CD4-positive, alpha-beta memory T cell (primary cell): ENCODE measurements at regions not wholly inside any gene's neighbourhood (a gene's known extent, or its start where the extent isn't known, plus 50 kb on each side); places are given as distances from the start of the nearest gene placed in this dataset.
A peak's percentile ranks its signal among the peaks of the same experiment; 100 is the strongest.
"Not testable (repeated sequence)": the region's sequence is repeated elsewhere in the genome, so short reads cannot be mapped to it uniquely, and the experiment has no call there.

Experiments used
- CTCF ChIA-PET: fragments of 350-600 bp; sonication (Branson Sonifier 250); formaldehyde crosslinking; loops from one replicate; lab custom pipeline; 2021; ENCODE audit warnings: inconsistent platforms; ENCODE audit not compliant: partially characterized antibody; lab: Charles Lee
- POLR2A ChIA-PET: fragments of 350-600 bp; sonication (Branson Sonifier 250); formaldehyde crosslinking; loops from one replicate; lab custom pipeline; 2021; ENCODE audit not compliant: partially characterized antibody; lab: Charles Lee
- DNase-seq, 5 donors: peaks; one replicate each; pipeline versions ENCODE4 v3.0.0 to v3.0.0-alpha.2; 2020 to 2022; ENCODE audit warnings: mixed read lengths in 1 of 5
- H3K27ac ChIP-seq: one replicate; pipeline ENCODE4 v1.7.0; 2013; ENCODE audit warnings: low read depth, low read length
- H3K27me3 ChIP-seq: 2 replicates; pipeline ENCODE4 v1.7.0; 2013; ENCODE audit warnings: mild to moderate bottlenecking, low read length, moderate library complexity; ENCODE audit not compliant: insufficient read depth
- H3K36me3 ChIP-seq: 2 replicates; pipeline ENCODE4 v1.7.0; 2013; ENCODE audit warnings: mild to moderate bottlenecking, low read length, moderate library complexity; ENCODE audit not compliant: insufficient read depth
- H3K4me1 ChIP-seq: 2 replicates; pipeline ENCODE4 v1.7.0; 2013; ENCODE audit warnings: mild to moderate bottlenecking, low read length, moderate library complexity; ENCODE audit not compliant: insufficient read depth
- H3K4me3 ChIP-seq, 2 donors: one replicate each; pipeline ENCODE4 v1.7.0; 2013; ENCODE audit warnings: low read length in 2 of 2, mild to moderate bottlenecking in 1 of 2
- H3K9me3 ChIP-seq, 2 donors: one replicate each; pipeline ENCODE4 v1.7.0; 2013; ENCODE audit warnings: low read length in 2 of 2, control low read depth in 1 of 2; ENCODE audit not compliant: control insufficient read depth in 1 of 2
- H3K27ac Mint-ChIP-seq, 7 donors: one replicate each; pipeline ENCODE4 v1.8.0; 2020 to 2021; ENCODE audit warnings: mixed read lengths in 7 of 7, mild to moderate bottlenecking in 6 of 7, inconsistent platforms in 3 of 7, moderate library complexity in 3 of 7
- H3K27me3 Mint-ChIP-seq, 2 donors: one replicate each; pipeline ENCODE4 v1.8.0; 2020 to 2021; ENCODE audit warnings: mixed read lengths in 2 of 2
- H3K36me3 Mint-ChIP-seq, 2 donors: one replicate each; pipeline ENCODE4 v1.8.0; 2020 to 2021; ENCODE audit warnings: mixed read lengths in 2 of 2, inconsistent platforms in 1 of 2, mild to moderate bottlenecking in 1 of 2
- H3K4me1 Mint-ChIP-seq, 4 donors: one replicate each; pipeline ENCODE4 v1.8.0; 2020 to 2021; ENCODE audit warnings: mixed read lengths in 4 of 4, mild to moderate bottlenecking in 1 of 4
- H3K4me3 Mint-ChIP-seq, 8 donors: one replicate each; pipeline ENCODE4 v1.8.0; 2020 to 2021; ENCODE audit warnings: mixed read lengths in 8 of 8, mild to moderate bottlenecking in 7 of 8, moderate library complexity in 6 of 8, inconsistent platforms in 3 of 8
- H3K9me3 Mint-ChIP-seq, 8 donors: one replicate each; pipeline ENCODE4 v1.8.0; 2020 to 2021; ENCODE audit warnings: mixed read lengths in 8 of 8, mild to moderate bottlenecking in 5 of 8, inconsistent platforms in 3 of 8, moderate library complexity in 1 of 8
- intact Hi-C: fragments of 100-400 bp; cut with micrococcal nuclease; formaldehyde crosslinking; loops from one replicate; pipeline ENCODE4 v1.15.1; 2023

DNA sequence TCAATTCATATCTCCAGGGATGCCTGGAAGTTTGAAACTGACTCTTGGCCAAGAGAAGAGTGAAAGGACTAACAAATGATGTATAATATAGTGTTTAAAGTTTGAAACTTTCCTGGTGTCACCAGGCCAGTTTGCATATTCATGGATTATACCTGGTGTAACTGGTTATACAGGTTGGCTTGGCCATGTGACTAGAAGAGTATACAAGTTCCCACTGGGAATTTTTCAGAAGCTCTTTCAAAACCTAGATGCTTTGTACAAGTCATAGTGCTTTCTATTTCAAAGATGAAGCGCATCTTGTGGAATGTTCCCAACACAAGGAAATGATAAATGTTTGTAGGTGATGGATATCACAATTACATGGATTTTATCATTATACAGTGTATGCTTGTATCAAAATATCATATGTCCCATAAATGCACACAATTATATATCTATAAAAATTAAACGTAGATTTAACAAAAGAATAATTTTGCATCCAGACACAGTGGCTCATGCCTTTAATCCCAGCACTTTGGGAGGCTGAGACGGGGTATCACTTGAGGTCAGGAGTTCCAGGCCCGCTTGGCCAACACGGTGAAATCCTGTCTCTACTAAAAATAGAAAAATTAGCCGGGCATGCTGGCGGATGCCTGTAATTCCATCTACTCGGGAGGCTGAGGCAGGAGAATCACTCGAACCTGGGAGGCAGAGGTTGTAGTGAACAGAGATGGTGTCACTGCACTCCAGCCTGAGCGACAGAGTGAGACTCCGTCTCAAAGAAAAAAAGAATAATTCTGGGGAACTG lies 1420.2 kb downstream of the GRIK2 start:
- intact Hi-C loops: loop anchor here (1.0 kb wide), 1 partner anchor 48 kb away; no protein-coding TSS in a partner anchor
- no peak for DNase-seq
- Histone ChIP-seq H3K27ac (no peak overlapping the region), H3K4me1 (no peaks in the 10 kb centered on the region), H3K9me3 (no peaks in the 10 kb centered on the region), H3K4me3 (no peak overlapping the region), H3K36me3 (no peaks in the 10 kb centered on the region), H3K27me3 (no peaks in the 10 kb centered on the region)
- H3K9me3 Mint-ChIP-seq: peaks cover 0 to 5% (median 0%) of the 10 kb centered on the region in 8 donors
- no peak overlapping the region for H3K4me3 Mint-ChIP-seq
- H3K36me3 Mint-ChIP-seq: no peaks in the 10 kb centered on the region
- H3K27me3 Mint-ChIP-seq: no peaks in the 10 kb centered on the region
- no peaks in the 10 kb centered on the region for H3K4me1 Mint-ChIP-seq
- no peak overlapping the region for H3K27ac Mint-ChIP-seq
- POLR2A ChIA-PET: no interaction called here
- CTCF ChIA-PET: no interaction called here

DNA sequence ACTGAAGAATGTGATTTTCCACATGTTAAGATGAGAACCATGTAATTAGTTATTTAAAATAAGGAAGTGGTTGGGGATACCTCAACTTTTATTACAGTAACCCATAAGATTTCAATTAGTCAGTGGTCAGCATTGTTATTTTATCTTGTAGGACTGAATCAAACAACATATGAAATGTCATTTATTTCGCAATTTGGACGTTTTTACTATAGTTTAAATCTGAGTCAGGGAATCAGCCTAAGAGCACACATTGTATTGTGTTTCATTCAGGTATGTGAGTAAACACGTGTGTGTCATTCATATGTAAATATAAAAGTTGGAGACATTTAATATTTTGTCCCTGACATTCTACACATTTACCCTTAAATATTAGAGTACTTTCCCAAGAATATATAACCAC lies 1418.7 kb downstream of the GRIK2 start:
- intact Hi-C loops: no loop called here
- Mint-ChIP-seq H3K36me3 (no peaks in the 10 kb centered on the region), H3K4me1 (no peaks in the 10 kb centered on the region), H3K27ac (no peak overlapping the region), H3K9me3 (peaks cover 0 to 7% (median 2%) of the 10 kb centered on the region in 8 donors), H3K27me3 (no peaks in the 10 kb centered on the region), H3K4me3 (no peak overlapping the region)
- H3K36me3 ChIP-seq: no peaks in the 10 kb centered on the region
- no peaks in the 10 kb centered on the region for H3K4me1 ChIP-seq
- H3K9me3 ChIP-seq: no peaks in the 10 kb centered on the region
- no peak for DNase-seq
- no peak overlapping the region for H3K4me3 ChIP-seq
- no peak overlapping the region for H3K27ac ChIP-seq
- POLR2A ChIA-PET: no interaction called here
- CTCF ChIA-PET: no interaction called here
- H3K27me3 ChIP-seq: no peaks in the 10 kb centered on the region

DNA sequence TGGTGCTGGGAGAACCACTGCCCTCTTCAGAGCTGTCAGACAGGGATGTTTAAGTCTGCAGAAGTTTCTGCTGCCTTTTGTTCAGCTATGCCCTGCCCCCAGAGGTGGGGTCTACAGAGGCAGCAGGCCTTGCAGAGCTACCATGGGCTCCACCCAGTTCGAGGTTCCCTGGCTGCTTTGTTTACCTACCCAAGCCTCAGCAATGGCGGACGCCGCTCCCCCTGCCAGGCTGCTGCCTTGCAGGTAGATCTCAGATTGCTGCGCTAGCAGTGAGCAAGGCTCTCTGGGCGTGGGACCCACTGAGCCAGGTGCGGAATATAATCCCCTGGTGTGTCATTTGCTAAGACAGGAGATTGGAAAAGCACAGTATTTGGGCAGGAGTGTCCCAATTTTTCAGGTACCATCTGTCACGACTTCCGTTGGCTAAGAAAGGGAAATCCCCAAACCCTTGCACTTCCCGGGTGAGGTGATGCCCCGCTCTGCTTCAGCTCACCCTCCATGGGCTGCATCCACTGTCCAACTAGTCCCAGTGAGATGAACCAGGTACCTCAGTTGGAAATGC lies 1415.5 kb downstream of the GRIK2 start:
- H3K36me3 Mint-ChIP-seq, CTCF ChIA-PET, H3K4me1 ChIP-seq, DNase-seq, H3K4me1 Mint-ChIP-seq, H3K9me3 ChIP-seq, H3K4me3 ChIP-seq, H3K27me3 Mint-ChIP-seq, H3K36me3 ChIP-seq, H3K27me3 ChIP-seq, H3K4me3 Mint-ChIP-seq, H3K27ac ChIP-seq, H3K27ac Mint-ChIP-seq, intact Hi-C loops, POLR2A ChIA-PET: not testable (repeated sequence)
- H3K9me3 Mint-ChIP-seq: peaks cover 0 to 15% (median 4%) of the 10 kb centered on the region in 8 donors

DNA sequence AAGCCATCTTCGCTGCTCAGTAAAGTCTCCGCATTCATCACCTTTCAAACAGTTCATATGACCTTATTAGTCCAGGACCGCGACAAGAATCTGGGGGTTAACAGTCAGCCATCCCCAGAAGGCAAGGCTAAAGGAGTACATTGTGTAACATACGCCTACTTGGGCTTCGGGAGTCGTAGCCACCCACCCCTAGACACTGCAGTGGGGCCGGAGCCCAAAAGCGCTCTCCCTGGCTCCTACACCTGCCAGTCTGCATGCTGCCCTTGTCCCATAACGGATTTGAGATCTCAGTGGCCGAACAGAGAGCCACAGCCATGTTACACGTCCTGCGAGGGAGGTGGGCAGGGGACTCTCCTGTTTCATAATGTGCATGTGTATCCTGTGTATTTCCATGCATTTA lies 1405.5 kb downstream of the GRIK2 start:
- no peaks in the 10 kb centered on the region for H3K36me3 Mint-ChIP-seq
- no peak overlapping the region for H3K4me3 Mint-ChIP-seq

DNA sequence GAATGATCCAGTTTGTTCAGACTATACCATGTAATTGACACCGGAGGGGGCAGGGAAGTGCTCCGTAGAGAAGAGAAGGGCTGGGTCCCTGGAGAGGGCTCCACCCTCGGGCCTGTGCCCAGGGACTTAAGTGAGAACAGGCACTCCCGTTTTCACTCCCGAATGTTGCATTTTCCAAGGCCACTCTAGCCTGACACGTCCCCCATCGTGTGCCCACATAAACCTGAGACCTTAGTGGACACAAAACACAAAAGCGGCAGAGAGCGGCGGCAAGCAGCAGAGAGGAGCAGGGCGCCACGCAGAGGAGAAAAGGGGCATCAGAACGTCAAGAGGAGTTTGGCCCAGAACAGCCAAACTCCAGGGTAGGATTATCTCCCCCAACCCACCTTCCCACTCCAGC lies 1405.1 kb downstream of the GRIK2 start:
- Histone ChIP-seq H3K27ac (no peak overlapping the region), H3K36me3 (no peaks in the 10 kb centered on the region), H3K27me3 (no peaks in the 10 kb centered on the region), H3K4me1 (no peaks in the 10 kb centered on the region), H3K9me3 (no peaks in the 10 kb centered on the region), H3K4me3 (no peak overlapping the region)
- Mint-ChIP-seq H3K4me3 (no peak overlapping the region), H3K36me3 (no peaks in the 10 kb centered on the region), H3K27me3 (no peaks in the 10 kb centered on the region), H3K9me3 (peaks cover 0 to 7% (median under 1%) of the 10 kb centered on the region in 8 donors), H3K27ac (no peak overlapping the region), H3K4me1 (no peaks in the 10 kb centered on the region)
- DNase-seq: no peak
- ChIA-PET POLR2A (no interaction called here), CTCF (no interaction called here)
- intact Hi-C loops: no loop called here

More for the DNA sequence above, 1405.5 kb downstream of the GRIK2 start:
- Histone ChIP-seq H3K27ac (no peak overlapping the region), H3K36me3 (no peaks in the 10 kb centered on the region), H3K4me3 (no peak overlapping the region), H3K27me3 (no peaks in the 10 kb centered on the region), H3K9me3 (no peaks in the 10 kb centered on the region), H3K4me1 (no peaks in the 10 kb centered on the region)
- POLR2A ChIA-PET: no interaction called here
- peaks cover 0 to 7% (median 1%) of the 10 kb centered on the region in 8 donors for H3K9me3 Mint-ChIP-seq
- H3K27ac Mint-ChIP-seq: peak overlapping the region in 1 of 7 donors; percentile 20
- no peaks in the 10 kb centered on the region for H3K27me3 Mint-ChIP-seq
- CTCF ChIA-PET: no interaction called here
- H3K4me1 Mint-ChIP-seq: no peaks in the 10 kb centered on the region
- no peak for DNase-seq
- intact Hi-C loops: no loop called here

DNA sequence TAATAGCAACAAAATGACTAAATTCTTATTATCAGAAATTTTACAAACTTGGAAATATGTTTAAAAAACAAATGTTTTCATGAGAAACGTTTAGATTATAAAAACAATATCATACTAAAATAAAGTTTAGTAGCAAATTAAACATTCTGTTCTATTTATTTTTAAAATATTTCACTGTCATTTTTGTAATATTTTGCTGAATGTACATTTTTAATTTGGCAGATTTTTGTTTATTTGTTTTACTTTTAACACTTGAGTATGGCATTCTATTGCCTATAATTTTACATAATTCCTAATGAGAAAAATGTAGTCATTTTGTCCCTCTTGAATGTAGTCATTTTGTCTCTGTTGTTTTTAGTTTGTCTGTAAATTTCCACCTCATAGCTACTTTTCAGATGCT lies 1400.2 kb downstream of the GRIK2 start:
- intact Hi-C loops: no loop called here
- Histone ChIP-seq H3K27ac (no peak overlapping the region), H3K4me1 (no peaks in the 10 kb centered on the region), H3K9me3 (no peaks in the 10 kb centered on the region), H3K4me3 (no peak overlapping the region), H3K36me3 (no peaks in the 10 kb centered on the region), H3K27me3 (no peaks in the 10 kb centered on the region)
- Mint-ChIP-seq H3K27ac (no peak overlapping the region), H3K27me3 (no peaks in the 10 kb centered on the region), H3K36me3 (no peaks in the 10 kb centered on the region), H3K4me1 (no peaks in the 10 kb centered on the region), H3K9me3 (peaks cover 0 to 4% (median 0%) of the 10 kb centered on the region in 8 donors), H3K4me3 (no peak overlapping the region)
- POLR2A ChIA-PET: no interaction called here
- CTCF ChIA-PET: no interaction called here
- no peak for DNase-seq

DNA sequence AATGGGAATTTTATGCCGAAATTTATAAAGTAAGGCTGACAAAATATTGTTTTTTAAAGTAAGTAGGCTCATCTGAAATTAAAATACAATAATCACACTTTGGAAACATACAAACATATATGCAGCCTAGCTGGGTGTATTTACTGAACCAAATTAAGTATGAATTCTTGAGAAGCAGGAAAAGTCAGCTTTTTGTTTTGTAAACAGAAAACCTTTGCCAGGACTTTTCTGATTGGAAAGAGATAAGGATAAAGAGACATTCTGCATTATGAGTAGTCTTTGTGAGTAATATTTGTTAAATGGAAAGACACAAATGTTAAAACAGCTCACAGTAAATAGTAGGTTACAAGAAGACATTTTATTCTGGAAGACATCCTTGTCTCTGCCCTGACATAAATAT lies 1380.8 kb downstream of the GRIK2 start:
- Histone ChIP-seq H3K27ac (no peak overlapping the region), H3K4me3 (no peak overlapping the region), H3K9me3 (no peaks in the 10 kb centered on the region), H3K27me3 (no peaks in the 10 kb centered on the region), H3K4me1 (no peaks in the 10 kb centered on the region), H3K36me3 (no peaks in the 10 kb centered on the region)
- ChIA-PET CTCF (no interaction called here), POLR2A (no interaction called here)
- Mint-ChIP-seq H3K4me1 (no peaks in the 10 kb centered on the region), H3K27ac (no peak overlapping the region), H3K27me3 (no peaks in the 10 kb centered on the region), H3K36me3 (no peaks in the 10 kb centered on the region), H3K9me3 (peaks cover 0 to 6% (median 3%) of the 10 kb centered on the region in 8 donors), H3K4me3 (no peak overlapping the region)
- DNase-seq: no peak
- intact Hi-C loops: no loop called here
